Keratinocyte (primary cell): ENCODE measurements at regions not wholly inside any gene's neighbourhood (a gene's known extent, or its start where the extent isn't known, plus 50 kb on each side); places are given as distances from the start of the nearest gene placed in this dataset.

Source experiments
- DNase-seq: peaks from one replicate; pipeline ENCODE4 v3.0.0-alpha.2; 2011; ENCODE audit warnings: low read depth, missing footprints, low spot score
- FAIRE-seq: peaks from 2 replicates; lab custom pipeline; 2011; peaks lifted over from hg19 to GRCh38; lab: Jason Lieb, UNC
- H2AFZ ChIP-seq: 2 replicates; pipeline ENCODE4 v1.6.0; 2012; ENCODE audit warnings: low read length, control low read depth, inconsistent platforms; ENCODE audit not compliant: control insufficient read depth
- H3K27ac ChIP-seq: 2 replicates; pipeline ENCODE4 v1.5.1; 2011; ENCODE audit warnings: low read length; ENCODE audit not compliant: control insufficient read depth, insufficient read depth
- H3K27me3 ChIP-seq: 3 replicates; pipeline ENCODE4 v1.6.0; 2011; ENCODE audit warnings: low read length; ENCODE audit not compliant: control insufficient read depth, insufficient read depth; ENCODE audit errors: extremely low read depth
- H3K36me3 ChIP-seq, 2 experiments: 2 replicates in 1 of 2; 3 replicates in 1 of 2; pipeline ENCODE4 v1.5.1; 2011; ENCODE audit warnings: low read length in 2 of 2, mild to moderate bottlenecking in 1 of 2; ENCODE audit not compliant: control insufficient read depth in 2 of 2, insufficient read depth in 2 of 2; ENCODE audit errors: extremely low read depth in 1 of 2
- H3K4me1 ChIP-seq: 3 replicates; pipeline ENCODE4 v1.5.1; 2011; ENCODE audit warnings: low read length; ENCODE audit not compliant: control insufficient read depth, insufficient read depth; ENCODE audit errors: extremely low read depth
- H3K4me2 ChIP-seq: 3 replicates; pipeline ENCODE4 v1.6.0; 2011; ENCODE audit warnings: low read depth, low read length; ENCODE audit not compliant: control insufficient read depth, insufficient read depth; ENCODE audit errors: extremely low read depth
- H3K4me3 ChIP-seq, 3 experiments: fragments of 200-600 bp in 1 of 3; sonication (generic) in 1 of 3; 2 replicates in 2 of 3; 3 replicates in 1 of 3; pipeline ENCODE4 v1.5.1; 2011 to 2016; ENCODE audit warnings: low read length in 3 of 3, mild to moderate bottlenecking in 3 of 3, control low read depth in 2 of 3, inconsistent platforms in 1 of 3, low read depth in 1 of 3, mixed read lengths in 1 of 3, mixed run types in 1 of 3, moderate library complexity in 1 of 3; ENCODE audit not compliant: control insufficient read depth in 2 of 3, insufficient read depth in 2 of 3; ENCODE audit errors: extremely low read depth in 1 of 3
- H3K79me2 ChIP-seq: 2 replicates; pipeline ENCODE4 v1.6.0; 2012; ENCODE audit warnings: low read length; ENCODE audit not compliant: control insufficient read depth, insufficient read depth
- H3K9ac ChIP-seq: 3 replicates; pipeline ENCODE4 v1.6.0; 2011; ENCODE audit warnings: low read length; ENCODE audit not compliant: control insufficient read depth, insufficient read depth; ENCODE audit errors: extremely low read depth
- H3K9me1 ChIP-seq: 3 replicates; pipeline ENCODE4 v1.6.0; 2011; ENCODE audit warnings: low read length; ENCODE audit not compliant: control insufficient read depth, insufficient read depth; ENCODE audit errors: extremely low read depth
- H3K9me3 ChIP-seq: 2 replicates; pipeline ENCODE4 v1.5.1; 2012; ENCODE audit warnings: low read depth, low read length; ENCODE audit not compliant: control insufficient read depth
- H4K20me1 ChIP-seq: 3 replicates; pipeline ENCODE4 v1.6.0; 2011; ENCODE audit warnings: low read length; ENCODE audit not compliant: control insufficient read depth, insufficient read depth; ENCODE audit errors: extremely low read depth
- EZH2 ChIP-seq: IDR thresholded peaks from one replicate; pipeline ENCODE4 v1.6.1; 2012; ENCODE audit warnings: inconsistent platforms, mild to moderate bottlenecking, low read length, moderate library complexity
- dilution Hi-C: fragments of 300-500 bp; cut with MboI; formaldehyde crosslinking; loops from one replicate; pipeline ENCODE4 v1.7.0; 2020; ENCODE audit warnings: low sequenced_read_pairs; ENCODE audit not compliant: extremely low pct_ligation_motif_present
- TF ChIP-seq, protein P1 (sequence below), 3 experiments: IDR thresholded peaks in 1 of 3; conservative IDR thresholded peaks in 1 of 3; optimal IDR thresholded peaks in 1 of 3; 2 replicates in 2 of 3; 3 replicates in 1 of 3; pipeline versions ENCODE3 to v1.5.1; 2011; ENCODE audit warnings: low read length in 3 of 3, mild to moderate bottlenecking in 3 of 3, moderate library complexity in 2 of 3, control low read depth in 1 of 3, inconsistent platforms in 1 of 3; ENCODE audit not compliant: insufficient read depth in 2 of 3; ENCODE audit errors: extremely low read depth in 1 of 3

DNA sequence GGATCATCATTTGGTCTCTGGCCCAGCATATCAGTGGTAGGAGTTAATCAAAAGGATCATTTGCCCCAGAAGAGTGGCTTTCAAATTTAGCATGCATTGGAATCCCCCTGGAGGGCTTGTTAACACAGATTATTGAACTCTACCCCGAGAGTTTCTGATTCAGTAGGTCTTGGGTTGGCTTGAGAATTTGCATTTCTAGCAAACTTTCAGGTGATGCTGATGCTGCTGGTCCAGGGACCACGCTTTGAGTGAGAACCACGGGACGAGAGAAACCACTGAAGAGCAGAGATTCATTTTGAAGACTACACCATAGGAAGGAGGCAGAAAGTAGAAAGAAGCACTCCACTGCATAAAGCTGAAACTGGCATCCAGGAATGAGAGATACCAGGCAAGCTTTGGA lies 81.3 kb upstream of the DUSP10 start:
- H3K9me1 ChIP-seq, result no peaks in the 10 kb centered on the region
- H4K20me1 ChIP-seq, result no peaks in the 10 kb centered on the region
- H3K36me3 ChIP-seq, result no peaks in the 10 kb centered on the region
- H3K4me3 ChIP-seq, result no peak overlapping the region
- no peak overlapping the region for H2AFZ ChIP-seq
- TF ChIP-seq EZH2, result no peak
- TF ChIP-seq, protein P1, sequence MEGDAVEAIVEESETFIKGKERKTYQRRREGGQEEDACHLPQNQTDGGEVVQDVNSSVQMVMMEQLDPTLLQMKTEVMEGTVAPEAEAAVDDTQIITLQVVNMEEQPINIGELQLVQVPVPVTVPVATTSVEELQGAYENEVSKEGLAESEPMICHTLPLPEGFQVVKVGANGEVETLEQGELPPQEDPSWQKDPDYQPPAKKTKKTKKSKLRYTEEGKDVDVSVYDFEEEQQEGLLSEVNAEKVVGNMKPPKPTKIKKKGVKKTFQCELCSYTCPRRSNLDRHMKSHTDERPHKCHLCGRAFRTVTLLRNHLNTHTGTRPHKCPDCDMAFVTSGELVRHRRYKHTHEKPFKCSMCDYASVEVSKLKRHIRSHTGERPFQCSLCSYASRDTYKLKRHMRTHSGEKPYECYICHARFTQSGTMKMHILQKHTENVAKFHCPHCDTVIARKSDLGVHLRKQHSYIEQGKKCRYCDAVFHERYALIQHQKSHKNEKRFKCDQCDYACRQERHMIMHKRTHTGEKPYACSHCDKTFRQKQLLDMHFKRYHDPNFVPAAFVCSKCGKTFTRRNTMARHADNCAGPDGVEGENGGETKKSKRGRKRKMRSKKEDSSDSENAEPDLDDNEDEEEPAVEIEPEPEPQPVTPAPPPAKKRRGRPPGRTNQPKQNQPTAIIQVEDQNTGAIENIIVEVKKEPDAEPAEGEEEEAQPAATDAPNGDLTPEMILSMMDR (optimal IDR thresholded peaks at IDR 0.05 in 1 of 3, IDR thresholded peaks at IDR 0.05 in 1 of 3, conservative IDR thresholded peaks at IDR 0.05 in 1 of 3; ENCODE audit: extremely low read depth in 1 of 3, insufficient read depth in 2 of 3, low read length in 3 of 3), result no peak
- no peak overlapping the region for H3K27ac ChIP-seq
- no peak overlapping the region for H3K9ac ChIP-seq
- dilution Hi-C loops, result no loop called here
- DNase-seq, result no peak
- H3K4me2 ChIP-seq, result no peak overlapping the region
- peaks cover 22% of the 10 kb centered on the region for H3K4me1 ChIP-seq
- no peaks in the 10 kb centered on the region for H3K79me2 ChIP-seq
- no peaks in the 10 kb centered on the region for H3K27me3 ChIP-seq
- FAIRE-seq, result no peak
- H3K9me3 ChIP-seq, result no peaks in the 10 kb centered on the region

GRCh38 chr1:221822591-221822990 lies 80.7 kb upstream of the DUSP10 start:
- no peak overlapping the region for H2AFZ ChIP-seq
- H3K9me1 ChIP-seq, result no peaks in the 10 kb centered on the region
- no peak overlapping the region for H3K9ac ChIP-seq
- no peaks in the 10 kb centered on the region for H4K20me1 ChIP-seq
- no peaks in the 10 kb centered on the region for H3K79me2 ChIP-seq
- H3K9me3 ChIP-seq, result no peaks in the 10 kb centered on the region
- dilution Hi-C loops, result no loop called here
- H3K36me3 ChIP-seq, result no peaks in the 10 kb centered on the region
- no peak overlapping the region for H3K27ac ChIP-seq
- no peaks in the 10 kb centered on the region for H3K27me3 ChIP-seq
- H3K4me1 ChIP-seq, result peaks cover 17% of the 10 kb centered on the region
- DNase-seq (no peak), FAIRE-seq (no peak)
- H3K4me3 ChIP-seq, result no peak overlapping the region
- no peak overlapping the region for H3K4me2 ChIP-seq
- TF ChIP-seq EZH2, result no peak
- TF ChIP-seq, protein P1 (optimal IDR thresholded peaks at IDR 0.05 in 1 of 3, IDR thresholded peaks at IDR 0.05 in 1 of 3, conservative IDR thresholded peaks at IDR 0.05 in 1 of 3; ENCODE audit: extremely low read depth in 1 of 3, insufficient read depth in 2 of 3, low read length in 3 of 3), result no peak
